ENCODE measurements at regions not wholly inside any gene's neighbourhood (a gene's known extent, or its start where the extent isn't known, plus 50 kb on each side); places are given as distances from the start of the nearest gene placed in this dataset.
"Not testable (repeated sequence)": the region's sequence is repeated elsewhere in the genome, so short reads cannot be mapped to it uniquely, and the experiment has no call there.

- DNase-seq, result no peak
- ATAC-seq (replicated peaks), result peak; percentile 41 to 66
- H3K36me3 Mint-ChIP-seq, result no peaks in the 10 kb centered on the region
- H3K9me3 Mint-ChIP-seq, result no peaks in the 10 kb centered on the region
- H3K27ac Mint-ChIP-seq, result no peak overlapping the region
- H3K27me3 Mint-ChIP-seq, result no peaks in the 10 kb centered on the region
- peaks cover 29 to 32% of the 10 kb centered on the region in 2 donors for H3K4me1 Mint-ChIP-seq
- no peak overlapping the region for H3K4me3 Mint-ChIP-seq
Observed at GRCh38 chr9:124133727-124134126, 122.2 kb downstream of the LHX2 start.

GRCh38 chr9:124134526-124134925 is 123.0 kb downstream of the LHX2 start:
- H3K27ac Mint-ChIP-seq, result peak overlapping the region; percentile 22
- H3K27me3 Mint-ChIP-seq, result no peaks in the 10 kb centered on the region
- DNase-seq (no peak), ATAC-seq (replicated peaks) (no peak)
- H3K9me3 Mint-ChIP-seq, result no peaks in the 10 kb centered on the region
- peaks cover 25 to 30% of the 10 kb centered on the region in 2 donors for H3K4me1 Mint-ChIP-seq
- H3K4me3 Mint-ChIP-seq, result no peak overlapping the region
- H3K36me3 Mint-ChIP-seq, result no peaks in the 10 kb centered on the region

- Mint-ChIP-seq H3K4me3 (no peak overlapping the region), H3K9me3 (no peaks in the 10 kb centered on the region), H3K27me3 (no peaks in the 10 kb centered on the region), H3K27ac (no peak overlapping the region), H3K36me3 (no peaks in the 10 kb centered on the region), H3K4me1 (peaks cover 16 to 22% of the 10 kb centered on the region in 2 donors)
- DNase-seq, result no peak
- ATAC-seq (replicated peaks), result no peak
Observed at GRCh38 chr9:124135813-124136365, 121.9 kb upstream of the NEK6 start.

DNA sequence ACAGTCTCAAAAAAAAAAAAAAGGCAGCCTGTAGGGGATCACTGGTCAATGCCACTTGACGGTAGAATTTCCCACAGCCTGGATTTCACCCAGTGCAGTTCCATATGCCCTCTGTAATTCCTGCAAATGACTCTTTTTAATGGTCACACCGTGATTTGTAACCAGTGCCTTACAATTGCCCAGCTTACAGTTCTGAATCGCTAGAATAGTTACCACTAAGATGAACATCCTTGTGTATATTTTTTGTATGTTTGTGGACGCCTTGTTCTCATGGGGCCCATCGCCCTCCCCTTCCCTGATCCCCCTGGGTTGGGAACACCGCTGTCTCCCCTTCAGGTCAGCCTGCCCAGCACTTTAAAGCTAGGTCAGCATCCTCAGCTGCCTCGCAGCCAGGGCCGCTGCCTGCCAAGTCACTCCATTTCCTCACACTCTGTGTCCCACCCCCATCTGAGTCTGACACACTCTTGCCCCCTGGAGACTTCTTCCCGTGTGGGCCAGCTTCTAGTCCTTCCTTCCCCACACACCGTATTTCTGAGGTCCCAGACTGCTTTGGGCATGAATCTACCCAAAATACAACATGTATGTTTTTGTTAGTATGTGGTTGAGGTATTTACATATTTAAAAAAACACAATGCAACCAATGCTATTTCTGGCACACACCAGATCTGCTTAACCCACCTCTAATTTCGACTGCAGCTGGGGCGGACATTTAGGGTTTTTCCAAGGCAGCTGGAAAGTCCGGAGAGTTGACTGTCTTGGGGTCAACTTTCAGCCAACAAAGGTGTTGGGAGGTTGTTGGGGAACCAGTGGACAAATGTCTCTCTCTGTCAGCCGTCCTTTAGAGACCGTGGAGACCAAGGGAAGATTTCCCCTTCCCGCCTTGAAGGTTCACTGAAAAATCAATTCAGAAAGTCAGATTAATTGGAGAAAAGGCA is 120.5 kb upstream of the NEK6 start:
- Mint-ChIP-seq H3K4me3 (peak overlapping the region; percentile 29 to 36), H3K27me3 (no peaks in the 10 kb centered on the region), H3K27ac (peak overlapping the region; percentile 90), H3K9me3 (no peaks in the 10 kb centered on the region), H3K4me1 (peaks cover 11 to 19% of the 10 kb centered on the region in 2 donors), H3K36me3 (no peaks in the 10 kb centered on the region)
- DNase-seq, result no peak
- ATAC-seq (replicated peaks), result peak; percentile 25 to 84

GRCh38 chr9:124137944-124138335 is 119.8 kb upstream of the NEK6 start:
- peaks cover 11 to 16% of the 10 kb centered on the region in 2 donors for H3K4me1 Mint-ChIP-seq
- H3K27me3 Mint-ChIP-seq, result no peaks in the 10 kb centered on the region
- H3K27ac Mint-ChIP-seq, result peak overlapping the region; percentile 2
- H3K9me3 Mint-ChIP-seq, result no peaks in the 10 kb centered on the region
- ATAC-seq (replicated peaks), result no peak
- no peak for DNase-seq
- no peaks in the 10 kb centered on the region for H3K36me3 Mint-ChIP-seq
- no peak overlapping the region for H3K4me3 Mint-ChIP-seq

GRCh38 chr9:124139001-124139400 is 118.7 kb upstream of the NEK6 start:
- ATAC-seq (replicated peaks), result no peak
- no peak overlapping the region for H3K4me3 Mint-ChIP-seq
- DNase-seq, result no peak
- H3K27me3 Mint-ChIP-seq, result no peaks in the 10 kb centered on the region
- H3K27ac Mint-ChIP-seq, result peak overlapping the region; percentile 56
- no peaks in the 10 kb centered on the region for H3K36me3 Mint-ChIP-seq
- H3K9me3 Mint-ChIP-seq, result no peaks in the 10 kb centered on the region
- H3K4me1 Mint-ChIP-seq, result peaks cover 11 to 19% of the 10 kb centered on the region in 2 donors

- no peaks in the 10 kb centered on the region for H3K36me3 Mint-ChIP-seq
- H3K27me3 Mint-ChIP-seq, result no peaks in the 10 kb centered on the region
- no peak for ATAC-seq (replicated peaks)
- H3K4me3 Mint-ChIP-seq, result no peak overlapping the region
- DNase-seq, result no peak
- peaks cover 13 to 15% of the 10 kb centered on the region in 2 donors for H3K4me1 Mint-ChIP-seq
- H3K9me3 Mint-ChIP-seq, result no peaks in the 10 kb centered on the region
- H3K27ac Mint-ChIP-seq, result no peak overlapping the region
Observed at GRCh38 chr9:124140941-124141568, 116.7 kb upstream of the NEK6 start.

DNA sequence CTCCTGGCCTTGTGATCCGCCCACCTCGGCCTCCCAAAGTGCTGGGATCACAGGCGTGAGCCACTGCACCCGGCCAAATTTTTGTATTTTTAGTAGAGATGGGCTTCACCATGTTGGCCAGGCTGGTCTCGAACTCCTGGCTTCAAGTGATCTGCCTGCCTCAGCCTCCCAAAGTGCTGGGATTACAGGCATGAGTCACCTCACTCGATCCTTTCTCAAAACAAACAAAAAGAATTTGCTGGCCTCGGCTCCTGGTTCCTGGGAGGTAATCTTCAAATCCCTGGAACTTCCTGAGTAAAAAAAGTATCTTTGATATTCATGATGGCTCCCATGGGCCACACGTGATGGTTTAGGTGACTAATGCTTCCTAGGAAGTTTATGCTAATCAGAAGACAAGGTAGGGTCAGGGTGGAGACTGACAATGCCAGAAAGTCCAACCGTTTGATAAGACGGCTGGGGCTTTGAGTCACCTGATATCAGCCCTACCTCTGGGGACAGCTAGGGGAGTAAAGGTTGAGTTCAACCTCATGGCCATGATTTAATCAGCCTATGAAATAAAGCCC is 113.1 kb upstream of the NEK6 start:
- not testable (repeated sequence) for H3K36me3 Mint-ChIP-seq

GRCh38 chr9:124146031-124146561 is 111.7 kb upstream of the NEK6 start:
- DNase-seq (no peak), ATAC-seq (replicated peaks) (no peak)
- no peaks in the 10 kb centered on the region for H3K36me3 Mint-ChIP-seq
- H3K9me3 Mint-ChIP-seq, result no peaks in the 10 kb centered on the region
- peaks cover 0 to 4% of the 10 kb centered on the region in 2 donors for H3K27me3 Mint-ChIP-seq
- no peak overlapping the region for H3K4me3 Mint-ChIP-seq
- no peak overlapping the region for H3K27ac Mint-ChIP-seq
- peaks cover 6 to 11% of the 10 kb centered on the region in 2 donors for H3K4me1 Mint-ChIP-seq

More for the DNA sequence above, 113.1 kb upstream of the NEK6 start:
- ATAC-seq (replicated peaks); DNase-seq; H3K27ac Mint-ChIP-seq; H3K4me3 Mint-ChIP-seq; H3K9me3 Mint-ChIP-seq; H3K27me3 Mint-ChIP-seq: not testable (repeated sequence)
- H3K4me1 Mint-ChIP-seq, result peaks cover 6 to 11% of the 10 kb centered on the region in 2 donors

DNA sequence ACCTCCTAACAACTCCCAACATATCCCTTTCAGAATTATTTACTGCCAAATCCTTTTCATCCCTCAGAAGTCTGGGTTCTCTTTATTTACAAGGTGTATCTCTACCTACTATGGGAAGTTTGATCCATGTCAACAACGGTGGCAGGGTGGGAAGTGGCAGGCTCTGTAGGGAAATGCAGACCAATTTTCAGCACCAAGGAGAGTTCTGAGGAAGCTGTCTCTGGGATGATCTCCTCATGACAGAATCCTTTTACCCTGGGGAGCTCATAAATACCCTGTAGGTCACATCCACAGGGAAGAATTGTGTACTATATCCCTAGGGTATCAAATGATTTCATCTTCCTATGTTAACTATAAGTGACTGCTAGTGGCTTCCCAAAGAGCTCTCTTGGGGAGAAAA is 107.8 kb upstream of the NEK6 start:
- Mint-ChIP-seq H3K36me3 (no peaks in the 10 kb centered on the region), H3K27ac (no peak overlapping the region)

GRCh38 chr9:124163760-124164255 is 93.9 kb upstream of the NEK6 start:
- no peak for ATAC-seq (replicated peaks)

More for the DNA sequence above, 107.8 kb upstream of the NEK6 start:
- peaks cover 6% of the 10 kb centered on the region in 2 donors for H3K4me1 Mint-ChIP-seq
- H3K27me3 Mint-ChIP-seq, result peaks cover 8 to 10% of the 10 kb centered on the region in 2 donors
- DNase-seq (no peak), ATAC-seq (replicated peaks) (no peak)
- H3K4me3 Mint-ChIP-seq, result no peak overlapping the region
- H3K9me3 Mint-ChIP-seq, result no peaks in the 10 kb centered on the region

GRCh38 chr9:124164811-124165210 is 92.9 kb upstream of the NEK6 start:
- H3K27me3 Mint-ChIP-seq, result peaks cover 0 to 6% of the 10 kb centered on the region in 2 donors
- H3K4me1 Mint-ChIP-seq, result peaks cover 0 to 2% of the 10 kb centered on the region in 2 donors
- H3K36me3 Mint-ChIP-seq, result peaks cover 3 to 6% of the 10 kb centered on the region in 2 donors
- H3K4me3 Mint-ChIP-seq, result no peak overlapping the region
- ATAC-seq (replicated peaks) (no peak), DNase-seq (no peak)
- no peak overlapping the region for H3K27ac Mint-ChIP-seq
- peaks cover 4 to 6% of the 10 kb centered on the region in 2 donors for H3K9me3 Mint-ChIP-seq

More at GRCh38 chr9:124163760-124164255, 93.9 kb upstream of the NEK6 start:
- peaks cover 3 to 6% of the 10 kb centered on the region in 2 donors for H3K36me3 Mint-ChIP-seq
- H3K4me3 Mint-ChIP-seq, result no peak overlapping the region
- H3K9me3 Mint-ChIP-seq, result peaks cover 4 to 6% of the 10 kb centered on the region in 2 donors
- peaks cover 0 to 6% of the 10 kb centered on the region in 2 donors for H3K27me3 Mint-ChIP-seq
- H3K27ac Mint-ChIP-seq, result no peak overlapping the region
- no peak for DNase-seq
- peaks cover 0 to 2% of the 10 kb centered on the region in 2 donors for H3K4me1 Mint-ChIP-seq

DNA sequence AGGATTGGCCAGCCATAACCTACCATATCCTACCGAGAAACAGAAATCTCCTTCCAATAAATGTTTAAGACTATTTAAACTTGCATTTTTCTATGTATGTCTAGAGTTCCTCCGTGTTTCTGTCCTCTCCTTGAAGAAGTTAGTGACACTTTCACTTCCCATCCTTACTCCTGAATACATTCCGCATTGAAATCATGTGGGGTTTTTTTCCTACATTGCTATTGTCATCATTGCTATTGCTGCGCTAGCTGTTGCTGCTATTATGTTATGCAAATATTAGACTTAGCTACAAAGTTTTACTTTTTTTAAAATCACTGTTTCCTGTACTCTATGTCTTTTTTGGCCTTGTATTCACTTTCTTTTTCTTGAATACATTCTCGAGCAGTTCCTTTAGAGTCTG is 83.3 kb upstream of the NEK6 start:
- H3K36me3 Mint-ChIP-seq, result no peaks in the 10 kb centered on the region
- DNase-seq (no peak), ATAC-seq (replicated peaks) (no peak)
- H3K9me3 Mint-ChIP-seq, result peaks cover 0 to 6% of the 10 kb centered on the region in 2 donors
- no peaks in the 10 kb centered on the region for H3K27me3 Mint-ChIP-seq
- H3K4me1 Mint-ChIP-seq, result peaks cover 6 to 13% of the 10 kb centered on the region in 2 donors
- peak overlapping the region; percentile 26 for H3K27ac Mint-ChIP-seq
- H3K4me3 Mint-ChIP-seq, result no peak overlapping the region

GRCh38 chr9:124177522-124177921 is 80.2 kb upstream of the NEK6 start:
- H3K27me3 Mint-ChIP-seq; H3K9me3 Mint-ChIP-seq; H3K4me3 Mint-ChIP-seq; ATAC-seq (replicated peaks); DNase-seq; H3K36me3 Mint-ChIP-seq; H3K27ac Mint-ChIP-seq: not testable (repeated sequence)
- H3K4me1 Mint-ChIP-seq, result peaks cover 13 to 16% of the 10 kb centered on the region in 2 donors
